ENCODE measurements at regions not wholly inside any gene's neighbourhood (a gene's known extent, or its start where the extent isn't known, plus 50 kb on each side); places are given as distances from the start of the nearest gene placed in this dataset.

DNA sequence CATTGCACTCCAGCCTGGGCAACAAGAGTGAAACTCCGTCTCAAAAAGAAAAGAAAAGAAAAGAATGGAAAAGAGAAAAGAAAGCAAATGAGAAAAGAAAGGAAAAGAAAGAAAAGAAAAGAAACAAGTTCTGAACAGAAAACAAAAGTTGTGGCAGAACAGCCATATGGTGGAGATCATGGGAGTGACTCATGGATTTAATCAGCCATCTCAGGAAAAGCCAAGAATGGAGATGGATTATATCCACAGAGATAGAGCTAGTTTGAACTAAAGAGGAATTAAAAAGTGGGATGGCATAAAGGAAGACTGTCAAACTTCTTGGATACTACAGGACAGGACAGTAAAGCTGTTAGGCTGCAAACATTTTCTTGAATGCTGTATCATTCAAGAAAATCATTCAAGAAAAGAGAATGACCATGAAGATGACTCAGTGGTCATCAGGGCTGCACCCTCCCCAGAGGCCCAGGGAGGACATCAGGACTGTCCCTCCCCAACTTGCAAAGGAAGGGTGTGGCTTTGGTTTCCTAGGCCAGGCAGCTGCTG lies 120.6 kb downstream of the USP22 start:
- no peak for TF ChIP-seq POLR2A (IDR thresholded peaks at IDR 0.05)
- TF ChIP-seq, protein P1, sequence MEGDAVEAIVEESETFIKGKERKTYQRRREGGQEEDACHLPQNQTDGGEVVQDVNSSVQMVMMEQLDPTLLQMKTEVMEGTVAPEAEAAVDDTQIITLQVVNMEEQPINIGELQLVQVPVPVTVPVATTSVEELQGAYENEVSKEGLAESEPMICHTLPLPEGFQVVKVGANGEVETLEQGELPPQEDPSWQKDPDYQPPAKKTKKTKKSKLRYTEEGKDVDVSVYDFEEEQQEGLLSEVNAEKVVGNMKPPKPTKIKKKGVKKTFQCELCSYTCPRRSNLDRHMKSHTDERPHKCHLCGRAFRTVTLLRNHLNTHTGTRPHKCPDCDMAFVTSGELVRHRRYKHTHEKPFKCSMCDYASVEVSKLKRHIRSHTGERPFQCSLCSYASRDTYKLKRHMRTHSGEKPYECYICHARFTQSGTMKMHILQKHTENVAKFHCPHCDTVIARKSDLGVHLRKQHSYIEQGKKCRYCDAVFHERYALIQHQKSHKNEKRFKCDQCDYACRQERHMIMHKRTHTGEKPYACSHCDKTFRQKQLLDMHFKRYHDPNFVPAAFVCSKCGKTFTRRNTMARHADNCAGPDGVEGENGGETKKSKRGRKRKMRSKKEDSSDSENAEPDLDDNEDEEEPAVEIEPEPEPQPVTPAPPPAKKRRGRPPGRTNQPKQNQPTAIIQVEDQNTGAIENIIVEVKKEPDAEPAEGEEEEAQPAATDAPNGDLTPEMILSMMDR (IDR thresholded peaks at IDR 0.05): no peak
